HUES6 (cell line): ENCODE measurements at regions not wholly inside any gene's neighbourhood (a gene's known extent, or its start where the extent isn't known, plus 50 kb on each side); places are given as distances from the start of the nearest gene placed in this dataset.

Experiments
- H3K27ac ChIP-seq: 2 replicates; pipeline ENCODE4 v1.7.0; 2013; ENCODE audit warnings: low read depth, mild to moderate bottlenecking, low read length, inconsistent platforms
- H3K27me3 ChIP-seq: 2 replicates; pipeline ENCODE4 v1.6.1; 2013; ENCODE audit warnings: low read length; ENCODE audit not compliant: control insufficient read depth, insufficient read depth
- H3K36me3 ChIP-seq: 2 replicates; pipeline ENCODE4 v1.6.1; 2013; ENCODE audit warnings: low read length; ENCODE audit not compliant: control insufficient read depth, insufficient read depth
- H3K4me1 ChIP-seq: 2 replicates; pipeline ENCODE4 v1.6.1; 2013; ENCODE audit warnings: low read length; ENCODE audit not compliant: control insufficient read depth, insufficient read depth
- H3K4me3 ChIP-seq: 2 replicates; pipeline ENCODE4 v1.5.1; 2013; ENCODE audit warnings: low read depth, low read length
- H3K9ac ChIP-seq: one replicate; pipeline ENCODE4 v1.6.1; 2013; ENCODE audit warnings: mild to moderate bottlenecking, low read length
- H3K9me3 ChIP-seq: 2 replicates; pipeline ENCODE4 v1.6.1; 2013; ENCODE audit warnings: low read depth, low read length; ENCODE audit not compliant: control insufficient read depth, insufficient read depth

- no peaks in the 10 kb centered on the region for H3K36me3 ChIP-seq
- no peaks in the 10 kb centered on the region for H3K9me3 ChIP-seq
- H3K4me3 ChIP-seq, result no peak overlapping the region
- H3K9ac ChIP-seq, result peak overlapping the region; percentile 1
- peaks cover 10% of the 10 kb centered on the region; the same call in 1 of the 2 replicates for H3K4me1 ChIP-seq
- no peaks in the 10 kb centered on the region for H3K27me3 ChIP-seq
- peak overlapping the region; percentile 7; the same call in 1 of the 2 replicates for H3K27ac ChIP-seq
Observed at GRCh38 chr16:10332775-10333174, 53.1 kb upstream of the ATF7IP2 start.

GRCh38 chr16:10333321-10334032 is 52.4 kb upstream of the ATF7IP2 start:
- H3K27ac ChIP-seq, result no peak overlapping the region

GRCh38 chr16:10335681-10336080 is 50.2 kb upstream of the ATF7IP2 start:
- Histone ChIP-seq H3K4me3 (no peak overlapping the region), H3K4me1 (peaks cover 10% of the 10 kb centered on the region; the same call in 1 of the 2 replicates), H3K27me3 (no peaks in the 10 kb centered on the region), H3K9me3 (peaks cover 17% of the 10 kb centered on the region), H3K27ac (no peak overlapping the region), H3K9ac (no peak overlapping the region), H3K36me3 (no peaks in the 10 kb centered on the region)

More at GRCh38 chr16:10333321-10334032, 52.4 kb upstream of the ATF7IP2 start:
- H3K27me3 ChIP-seq, result no peaks in the 10 kb centered on the region
- H3K9me3 ChIP-seq, result no peaks in the 10 kb centered on the region; the same call in 1 of the 2 replicates
- peaks cover 10% of the 10 kb centered on the region; the same call in 1 of the 2 replicates for H3K4me1 ChIP-seq
- no peak overlapping the region for H3K4me3 ChIP-seq
- no peak overlapping the region for H3K9ac ChIP-seq
- no peaks in the 10 kb centered on the region for H3K36me3 ChIP-seq
